HUES48 (cell line): ENCODE measurements at regions not wholly inside any gene's neighbourhood (a gene's known extent, or its start where the extent isn't known, plus 50 kb on each side); places are given as distances from the start of the nearest gene placed in this dataset.
"Not testable (repeated sequence)": the region's sequence is repeated elsewhere in the genome, so short reads cannot be mapped to it uniquely, and the experiment has no call there.

Experiments used
- H3K27ac ChIP-seq: one replicate; pipeline ENCODE4 v1.7.0; 2013; ENCODE audit warnings: low read depth, low read length, inconsistent platforms
- H3K27me3 ChIP-seq: 2 replicates; pipeline ENCODE4 v1.6.1; 2013; ENCODE audit warnings: mild to moderate bottlenecking, low read length; ENCODE audit not compliant: control insufficient read depth, insufficient read depth
- H3K36me3 ChIP-seq: 2 replicates; pipeline ENCODE4 v1.6.1; 2013; ENCODE audit warnings: low read length; ENCODE audit not compliant: control insufficient read depth, insufficient read depth
- H3K4me1 ChIP-seq: 2 replicates; pipeline ENCODE4 v1.6.1; 2013; ENCODE audit warnings: mild to moderate bottlenecking, low read length; ENCODE audit not compliant: control insufficient read depth, insufficient read depth
- H3K4me3 ChIP-seq: 2 replicates; pipeline ENCODE4 v1.5.1; 2013; ENCODE audit warnings: mild to moderate bottlenecking, low read depth, low read length
- H3K9ac ChIP-seq: 2 replicates; pipeline ENCODE4 v1.6.1; 2013; ENCODE audit warnings: mild to moderate bottlenecking, low read depth, low read length, moderate library complexity
- H3K9me3 ChIP-seq: 2 replicates; pipeline ENCODE4 v1.6.1; 2013; ENCODE audit warnings: low read length; ENCODE audit not compliant: control insufficient read depth, insufficient read depth

- no peak overlapping the region for H3K27ac ChIP-seq
- no peaks in the 10 kb centered on the region for H3K9me3 ChIP-seq
- H3K36me3 ChIP-seq: no peaks in the 10 kb centered on the region
- no peaks in the 10 kb centered on the region for H3K27me3 ChIP-seq
- peaks cover 2% of the 10 kb centered on the region; the same call in 1 of the 2 replicates for H3K4me1 ChIP-seq
- H3K4me3 ChIP-seq: no peak overlapping the region
- no peak overlapping the region for H3K9ac ChIP-seq
Measured at GRCh38 chr6:95856876-95857364, 158.9 kb upstream of the FUT9 start.

DNA sequence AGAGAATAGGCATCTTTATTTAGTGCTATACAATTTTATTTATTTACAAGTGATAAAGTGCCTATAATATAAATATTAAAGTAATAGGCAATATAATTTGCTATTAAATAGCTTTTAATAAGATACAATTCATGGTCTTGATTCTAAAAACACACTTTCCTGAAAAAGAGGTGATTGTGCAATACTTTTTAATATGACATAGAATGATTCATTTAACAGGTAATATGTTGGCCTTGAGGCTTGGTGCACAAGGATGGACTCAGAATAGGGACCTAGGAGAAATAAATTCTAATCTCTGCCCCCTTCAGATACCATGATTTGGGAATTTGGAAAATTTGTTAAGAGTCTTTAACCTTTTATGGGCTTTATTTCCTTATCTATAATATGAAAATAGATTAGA is 149.9 kb upstream of the FUT9 start:
- Histone ChIP-seq H3K9ac (no peak overlapping the region), H3K4me1 (no peaks in the 10 kb centered on the region), H3K27me3 (no peaks in the 10 kb centered on the region), H3K9me3 (no peaks in the 10 kb centered on the region), H3K4me3 (no peak overlapping the region), H3K36me3 (no peaks in the 10 kb centered on the region), H3K27ac (no peak overlapping the region)

GRCh38 chr6:95866732-95867131 is 149.0 kb upstream of the FUT9 start:
- Histone ChIP-seq H3K27ac (no peak overlapping the region), H3K9ac (no peak overlapping the region), H3K4me1 (no peaks in the 10 kb centered on the region), H3K9me3 (no peaks in the 10 kb centered on the region), H3K4me3 (no peak overlapping the region), H3K27me3 (no peaks in the 10 kb centered on the region), H3K36me3 (no peaks in the 10 kb centered on the region)

DNA sequence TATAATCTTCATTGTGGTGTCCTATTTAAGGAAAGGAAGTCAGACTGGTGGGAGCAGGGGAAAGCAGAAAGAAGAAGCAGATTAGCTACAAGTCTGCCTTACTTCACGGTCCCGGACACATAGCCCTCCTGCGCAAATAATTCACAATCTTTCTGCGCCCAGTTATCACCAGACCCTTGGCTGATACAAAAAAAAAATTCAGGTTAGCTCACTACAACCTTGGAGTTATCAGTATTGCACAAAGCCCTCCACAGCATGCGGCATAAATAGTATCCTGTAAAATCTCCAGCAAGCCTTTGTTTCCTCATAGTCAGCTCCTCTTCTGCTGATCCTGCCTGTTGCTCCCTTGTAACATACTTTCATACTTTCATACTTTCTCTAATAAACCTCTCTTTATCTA is 148.6 kb upstream of the FUT9 start:
- no peaks in the 10 kb centered on the region for H3K4me1 ChIP-seq
- no peaks in the 10 kb centered on the region for H3K27me3 ChIP-seq
- no peaks in the 10 kb centered on the region for H3K36me3 ChIP-seq
- no peaks in the 10 kb centered on the region for H3K9me3 ChIP-seq
- H3K27ac ChIP-seq: no peak overlapping the region
- no peak overlapping the region for H3K4me3 ChIP-seq
- no peak overlapping the region for H3K9ac ChIP-seq

GRCh38 chr6:95877480-95877879 is 138.3 kb upstream of the FUT9 start:
- no peak overlapping the region for H3K4me3 ChIP-seq
- no peak overlapping the region for H3K27ac ChIP-seq
- H3K9me3 ChIP-seq: no peaks in the 10 kb centered on the region
- H3K9ac ChIP-seq: no peak overlapping the region
- H3K36me3 ChIP-seq: no peaks in the 10 kb centered on the region
- peaks cover 7% of the 10 kb centered on the region; the same call in 1 of the 2 replicates for H3K4me1 ChIP-seq
- no peaks in the 10 kb centered on the region for H3K27me3 ChIP-seq

DNA sequence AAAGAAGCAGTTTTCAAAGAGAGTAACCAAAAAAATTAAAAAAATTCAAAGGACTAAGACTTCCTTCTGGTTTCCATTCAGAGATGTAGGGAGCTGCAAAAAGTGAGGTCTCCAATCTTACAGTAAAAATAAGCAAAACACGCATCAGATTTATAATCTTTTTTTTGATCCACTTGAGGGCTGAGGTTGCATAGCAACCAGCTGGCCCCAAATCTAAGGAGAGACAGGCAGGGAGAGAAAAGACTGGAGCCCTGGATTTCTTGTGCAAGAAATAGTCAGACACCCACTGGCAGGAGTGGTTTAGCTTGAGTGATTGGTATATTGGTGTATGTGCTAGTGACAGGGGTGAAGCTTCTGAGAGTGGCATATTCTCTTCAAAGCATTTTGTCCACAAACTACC is 135.9 kb upstream of the FUT9 start:
- no peaks in the 10 kb centered on the region for H3K9me3 ChIP-seq
- no peak overlapping the region for H3K4me3 ChIP-seq
- no peaks in the 10 kb centered on the region for H3K36me3 ChIP-seq
- H3K27ac ChIP-seq: no peak overlapping the region
- H3K9ac ChIP-seq: no peak overlapping the region
- peaks cover 7% of the 10 kb centered on the region; the same call in 1 of the 2 replicates for H3K4me1 ChIP-seq
- H3K27me3 ChIP-seq: no peaks in the 10 kb centered on the region

- H3K4me3 ChIP-seq: no peak overlapping the region
- no peaks in the 10 kb centered on the region for H3K36me3 ChIP-seq
- H3K9ac ChIP-seq: no peak overlapping the region
- no peaks in the 10 kb centered on the region for H3K9me3 ChIP-seq
- H3K27ac ChIP-seq: no peak overlapping the region
- H3K4me1 ChIP-seq: peaks cover 6% of the 10 kb centered on the region; the same call in 1 of the 2 replicates
- H3K27me3 ChIP-seq: no peaks in the 10 kb centered on the region
Measured at GRCh38 chr6:95882371-95882770, 133.4 kb upstream of the FUT9 start.

- not testable (repeated sequence) for H3K4me3 ChIP-seq, H3K9ac ChIP-seq, H3K36me3 ChIP-seq, H3K27me3 ChIP-seq, H3K4me1 ChIP-seq, H3K9me3 ChIP-seq, H3K27ac ChIP-seq
Measured at GRCh38 chr6:95888711-95889110, 127.1 kb upstream of the FUT9 start.

- Histone ChIP-seq H3K9ac (no peak overlapping the region), H3K9me3 (no peaks in the 10 kb centered on the region), H3K27ac (no peak overlapping the region), H3K27me3 (no peaks in the 10 kb centered on the region), H3K4me1 (peaks cover 8% of the 10 kb centered on the region), H3K36me3 (no peaks in the 10 kb centered on the region), H3K4me3 (no peak overlapping the region)
Measured at GRCh38 chr6:95905132-95905531, 110.6 kb upstream of the FUT9 start.

DNA sequence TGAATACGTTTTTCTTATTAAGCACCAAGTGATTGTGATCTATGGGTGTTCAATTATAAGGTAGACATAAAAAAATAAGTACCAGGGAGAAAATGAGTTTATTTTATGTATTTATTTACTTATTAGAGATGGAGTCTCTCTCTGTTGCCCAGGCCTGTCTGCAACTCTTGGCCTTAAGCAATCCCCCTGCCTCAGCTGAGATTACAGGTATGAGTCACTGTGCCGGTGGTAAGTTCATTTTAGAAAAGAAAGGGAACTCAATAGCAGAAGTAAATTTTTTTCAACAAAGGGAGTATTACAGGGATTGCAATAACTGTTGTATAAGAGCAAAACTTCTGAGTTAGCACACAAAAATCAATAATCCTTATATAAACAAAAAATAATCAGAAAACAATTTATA is 98.7 kb upstream of the FUT9 start:
- no peak overlapping the region for H3K4me3 ChIP-seq
- H3K9ac ChIP-seq: no peak overlapping the region
- H3K36me3 ChIP-seq: no peaks in the 10 kb centered on the region
- H3K27me3 ChIP-seq: no peaks in the 10 kb centered on the region
- no peak overlapping the region for H3K27ac ChIP-seq
- H3K4me1 ChIP-seq: no peaks in the 10 kb centered on the region
- no peaks in the 10 kb centered on the region for H3K9me3 ChIP-seq

DNA sequence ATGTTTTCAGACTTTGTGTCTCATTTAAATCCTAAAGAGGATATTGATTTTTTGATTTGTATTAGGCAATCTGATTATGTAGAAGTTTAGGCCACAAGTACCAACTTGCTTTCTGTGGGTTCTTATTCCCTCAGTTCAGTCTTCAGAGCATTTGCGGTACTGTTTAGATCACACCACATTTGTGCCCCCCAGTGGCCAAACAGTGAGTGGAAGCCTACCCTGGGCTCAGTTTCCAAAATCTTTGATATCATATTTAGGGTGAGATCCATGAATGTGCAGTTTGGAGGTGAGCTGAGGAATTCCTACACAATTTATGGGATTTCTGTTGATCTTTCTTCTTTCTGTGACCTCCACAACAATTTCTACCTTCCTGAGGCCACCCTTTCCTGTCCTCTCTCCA is 92.3 kb upstream of the FUT9 start:
- Histone ChIP-seq H3K27me3 (no peaks in the 10 kb centered on the region), H3K4me3 (no peak overlapping the region), H3K36me3 (no peaks in the 10 kb centered on the region), H3K4me1 (no peaks in the 10 kb centered on the region), H3K27ac (no peak overlapping the region), H3K9me3 (no peaks in the 10 kb centered on the region), H3K9ac (no peak overlapping the region)

- Histone ChIP-seq H3K9me3 (no peaks in the 10 kb centered on the region), H3K4me1 (no peaks in the 10 kb centered on the region), H3K9ac (no peak overlapping the region), H3K27ac (no peak overlapping the region), H3K4me3 (no peak overlapping the region), H3K27me3 (no peaks in the 10 kb centered on the region), H3K36me3 (no peaks in the 10 kb centered on the region)
Measured at GRCh38 chr6:95935736-95936135, 80.0 kb upstream of the FUT9 start.
